HG03457 (cell line): ENCODE measurements at regions not wholly inside any gene's neighbourhood (a gene's known extent, or its start where the extent isn't known, plus 50 kb on each side); places are given as distances from the start of the nearest gene placed in this dataset.
A peak's percentile ranks its signal among the peaks of the same experiment; 100 is the strongest.
"Not testable (repeated sequence)": the region's sequence is repeated elsewhere in the genome, so short reads cannot be mapped to it uniquely, and the experiment has no call there.

ENCODE experiments used
- ATAC-seq: cut with Tn5 transposase; IDR thresholded peaks from one replicate; pipeline ENCODE4 v1.9.1; 2021; ENCODE audit warnings: moderate number of reproducible peaks; ENCODE audit not compliant: unreplicated experiment

DNA sequence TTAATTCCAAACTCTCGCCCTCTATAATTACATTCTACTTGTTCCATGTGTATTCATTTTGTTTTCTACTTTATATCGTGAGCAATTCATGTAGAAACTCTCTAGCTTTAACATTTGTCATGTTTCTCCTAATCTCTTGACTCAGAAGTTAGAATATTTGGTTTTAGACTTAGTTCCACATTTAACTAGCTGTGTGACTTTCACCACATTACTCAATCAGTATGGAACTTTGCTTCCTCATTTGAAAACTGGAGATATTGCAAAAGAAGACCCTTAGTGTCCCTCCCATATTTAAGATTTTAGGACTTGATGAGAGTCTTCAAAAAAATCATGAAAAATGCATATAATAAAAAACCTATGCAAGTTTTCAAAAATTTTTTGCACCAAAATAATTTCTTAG is 447.5 kb downstream of the GXYLT1 start:
- ATAC-seq, result no peak

DNA sequence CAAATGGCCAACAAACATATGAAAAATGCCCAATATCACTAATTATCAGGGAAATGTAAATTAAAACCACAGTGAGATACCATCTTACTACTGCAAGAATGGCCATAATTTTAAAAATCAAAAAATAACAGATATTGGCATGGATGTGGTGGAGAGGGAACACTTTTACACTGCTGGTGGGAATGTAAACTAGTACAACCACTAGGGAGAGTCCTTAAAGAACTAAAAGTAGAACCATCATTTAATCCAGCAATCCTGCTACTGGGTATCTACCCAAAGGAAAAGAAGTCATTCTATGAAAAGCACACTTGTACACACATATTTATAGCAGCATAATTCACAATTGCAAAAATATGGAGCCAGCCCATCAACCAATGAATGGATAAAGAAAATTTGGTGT is 459.7 kb downstream of the GXYLT1 start:
- no peak for ATAC-seq

DNA sequence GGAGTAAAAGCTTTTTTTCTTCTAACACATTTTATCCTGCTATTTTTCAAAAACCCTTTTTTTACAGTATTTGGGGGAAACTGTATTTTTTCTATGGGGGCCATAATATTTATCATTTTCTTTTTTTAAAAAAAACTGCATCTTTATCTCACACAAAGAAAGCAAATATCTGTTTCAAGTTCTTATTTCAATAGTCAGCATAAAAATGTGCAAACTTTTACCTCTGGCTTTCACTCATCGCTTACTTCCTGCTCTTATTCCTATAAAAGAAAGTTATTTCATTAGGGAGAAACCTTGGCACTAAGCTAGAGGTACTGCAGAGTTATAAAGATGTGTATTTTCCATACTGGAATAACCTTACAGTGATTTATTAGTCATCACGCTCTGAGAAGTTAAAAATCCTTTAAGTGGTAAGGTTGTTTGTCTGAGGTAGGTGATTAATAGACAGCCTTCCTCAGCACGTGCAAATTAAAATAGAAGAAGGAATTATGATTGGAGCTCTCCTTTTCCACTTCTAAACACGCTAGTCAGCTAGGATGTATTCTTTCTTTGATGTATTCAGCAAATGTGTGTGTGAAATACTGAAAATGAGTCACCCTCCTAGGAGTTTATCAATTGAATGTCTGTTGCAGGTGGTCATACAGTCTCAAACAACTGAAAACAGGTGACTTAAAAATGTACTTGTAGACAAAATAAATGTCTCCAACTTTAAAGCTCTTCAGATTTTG is 461.0 kb downstream of the GXYLT1 start:
- ATAC-seq, result no peak

DNA sequence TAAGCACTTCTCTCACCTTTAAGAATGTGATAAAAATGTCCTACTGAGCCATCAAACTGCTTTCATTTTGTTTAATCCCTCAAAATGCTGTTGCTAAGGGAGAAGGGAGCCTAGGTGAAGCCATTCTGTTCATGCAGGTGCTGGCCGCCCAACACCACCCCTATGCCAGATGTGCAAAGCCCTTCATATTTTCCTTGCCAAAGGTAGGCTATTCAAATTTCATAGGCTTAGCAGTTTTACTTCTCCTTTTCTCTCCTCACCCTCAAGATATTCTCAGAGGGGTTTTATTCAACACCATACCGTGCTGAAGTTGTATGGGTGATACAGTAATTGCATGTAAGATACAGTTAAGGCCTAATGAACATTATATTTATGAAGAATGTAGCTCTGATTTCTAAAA is 461.7 kb downstream of the GXYLT1 start:
- peak; percentile 61 for ATAC-seq

DNA sequence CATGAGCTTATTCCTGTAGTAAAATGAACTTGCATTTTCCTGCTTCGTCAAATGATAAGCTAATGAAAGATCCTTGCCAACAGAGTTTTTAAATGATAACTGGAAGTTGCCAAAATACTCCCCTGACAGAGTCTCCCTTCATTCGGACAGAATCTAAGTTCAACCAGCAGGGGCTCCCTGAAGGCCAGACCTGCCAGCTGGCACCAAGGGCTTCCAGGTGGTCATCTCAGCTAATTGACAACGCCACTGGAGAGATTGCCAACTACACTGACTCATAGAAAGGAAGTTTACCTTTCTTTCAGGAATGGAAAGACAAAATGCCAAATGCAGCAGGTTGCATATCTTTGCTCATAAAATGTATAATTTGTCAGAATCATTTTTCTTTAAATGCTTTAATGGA is 462.8 kb downstream of the GXYLT1 start:
- no peak for ATAC-seq

DNA sequence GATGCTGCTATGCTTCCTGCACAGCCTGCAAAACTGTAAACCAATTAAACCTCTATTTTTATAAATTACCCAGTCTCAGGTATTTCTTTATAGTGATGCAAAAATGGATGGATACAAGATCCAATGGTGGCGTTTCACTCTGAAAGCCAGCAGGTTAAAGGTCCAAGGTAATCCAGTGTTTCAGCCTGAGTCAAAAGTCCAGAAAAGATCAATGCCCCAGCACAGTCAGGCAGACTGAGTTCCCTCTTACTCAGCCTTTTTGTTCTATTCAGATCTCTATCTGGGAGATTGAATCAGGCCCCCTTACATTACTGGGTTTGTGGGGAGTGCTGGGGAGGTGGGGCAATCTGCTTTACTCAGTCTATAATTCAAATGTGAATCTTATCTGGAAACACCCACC is 464.5 kb downstream of the GXYLT1 start:
- no peak for ATAC-seq

DNA sequence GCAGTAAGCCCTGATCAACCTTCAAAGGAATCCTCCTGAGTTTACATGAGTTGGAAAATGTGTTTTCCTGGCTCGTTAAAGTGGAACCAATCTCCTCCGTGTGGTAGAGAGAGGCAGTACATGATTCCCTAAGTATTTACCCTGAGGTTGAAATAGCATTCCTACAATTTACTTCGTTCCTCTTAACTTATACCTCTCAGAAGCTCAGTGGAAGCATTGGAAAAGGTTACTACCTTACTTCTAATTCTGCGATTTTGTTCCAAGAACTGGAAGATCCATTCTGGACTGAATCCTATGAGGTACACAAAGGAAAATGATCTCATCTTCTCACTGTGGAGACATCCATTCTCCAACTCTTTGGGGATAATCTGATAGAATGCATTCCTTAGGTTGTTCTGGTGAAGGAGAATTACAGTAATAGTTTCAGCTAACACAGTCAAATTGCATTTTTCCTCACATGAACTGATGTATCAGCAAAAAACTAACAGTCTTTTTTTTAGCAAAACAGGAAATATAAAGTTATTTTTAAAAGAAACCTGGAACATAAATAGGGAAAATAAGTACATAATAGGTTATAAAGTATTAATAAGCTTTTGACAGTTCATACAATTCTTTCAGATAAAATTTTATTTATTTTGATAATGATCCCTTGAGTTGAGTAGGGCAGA is 475.6 kb downstream of the PDZRN4 start:
- no peak for ATAC-seq

DNA sequence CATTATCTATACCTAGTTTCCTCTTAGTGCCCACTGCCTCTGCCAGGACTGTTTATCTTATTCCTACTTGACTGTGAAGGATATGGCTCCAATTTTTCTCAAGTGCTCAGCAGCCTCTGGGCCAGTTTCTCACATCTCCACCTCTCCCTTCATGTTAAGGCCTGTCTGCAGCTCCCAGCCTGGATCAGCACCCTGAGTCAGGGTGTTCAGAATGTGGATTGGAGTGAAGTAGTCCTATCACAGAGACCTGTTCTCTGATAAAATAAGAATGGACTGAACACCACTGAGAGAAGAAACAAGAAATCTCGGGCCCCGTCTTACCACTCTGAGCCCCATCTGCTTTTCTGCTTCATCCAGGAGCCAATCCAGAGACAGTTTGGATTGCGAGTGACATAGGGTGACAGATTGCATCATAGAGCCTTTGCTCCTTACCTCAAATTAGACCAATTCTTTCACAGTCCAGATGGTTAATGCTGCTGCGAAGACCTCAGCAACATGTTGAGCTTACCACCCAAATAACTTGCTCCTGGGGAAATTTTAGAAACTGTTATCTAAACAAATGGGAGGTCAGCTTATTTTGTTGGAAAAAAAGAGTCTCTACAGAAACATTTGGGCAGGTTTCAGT is 473.1 kb downstream of the PDZRN4 start:
- no peak for ATAC-seq

DNA sequence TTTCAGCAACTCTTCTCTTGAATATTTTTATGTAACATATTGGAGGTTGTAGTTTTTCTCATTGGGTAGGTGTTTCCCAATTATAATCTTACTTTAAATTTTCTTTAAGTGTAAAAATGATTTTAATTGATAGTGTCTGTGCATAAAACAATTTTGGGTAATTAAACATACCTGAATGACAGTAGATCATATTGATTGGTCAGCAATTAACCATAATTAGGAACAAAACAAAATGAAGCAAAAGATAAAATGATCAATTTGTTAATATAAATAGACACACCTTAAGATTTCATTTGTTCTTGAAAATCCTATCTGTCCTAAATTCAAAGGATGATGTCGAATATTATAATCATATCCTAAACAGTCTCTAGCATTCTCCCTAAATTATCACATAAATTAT is 468.3 kb downstream of the PDZRN4 start:
- ATAC-seq, result no peak

DNA sequence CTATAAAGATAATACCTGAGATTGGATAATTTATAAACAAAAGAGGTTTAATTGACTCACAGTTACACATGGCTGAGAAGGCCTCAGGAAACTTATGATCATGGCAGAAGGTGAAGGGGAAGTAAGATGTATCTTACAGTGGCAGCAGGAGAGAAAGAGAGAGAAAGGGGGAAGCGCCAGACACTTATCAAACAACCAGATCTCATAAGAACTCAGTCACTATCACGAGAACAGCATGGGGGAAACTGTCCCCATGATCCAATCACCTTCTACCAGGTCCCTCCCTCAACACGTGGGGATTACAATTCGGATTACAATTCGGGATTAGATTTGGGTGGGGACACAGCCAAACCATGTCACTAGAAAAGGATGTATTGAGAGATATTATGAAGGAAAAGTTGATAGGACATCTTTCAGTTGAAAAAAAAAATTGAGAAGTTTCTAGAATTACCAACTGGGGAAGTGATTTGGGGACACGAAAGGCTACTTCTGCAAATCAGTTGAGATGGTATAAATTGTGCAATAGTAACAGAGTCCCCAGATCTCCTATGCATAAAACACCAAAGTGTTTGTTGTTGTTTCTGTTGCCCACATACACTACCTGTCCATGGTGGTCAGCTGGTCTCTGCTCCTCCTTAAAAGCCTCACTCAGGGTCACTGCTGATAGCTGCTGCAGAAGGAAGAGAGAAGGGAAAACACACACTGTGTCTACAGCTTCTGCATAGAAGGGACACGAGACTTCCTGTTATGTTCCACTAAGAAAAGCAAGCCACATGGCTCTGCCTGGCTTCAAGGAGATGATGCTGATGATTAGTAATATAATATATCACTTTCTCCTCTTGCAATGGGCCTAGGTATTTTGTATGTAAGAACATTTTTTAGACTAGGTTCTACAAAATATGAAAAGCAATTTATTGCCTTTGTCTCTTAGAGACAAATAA is 465.5 kb downstream of the PDZRN4 start:
- no peak for ATAC-seq

DNA sequence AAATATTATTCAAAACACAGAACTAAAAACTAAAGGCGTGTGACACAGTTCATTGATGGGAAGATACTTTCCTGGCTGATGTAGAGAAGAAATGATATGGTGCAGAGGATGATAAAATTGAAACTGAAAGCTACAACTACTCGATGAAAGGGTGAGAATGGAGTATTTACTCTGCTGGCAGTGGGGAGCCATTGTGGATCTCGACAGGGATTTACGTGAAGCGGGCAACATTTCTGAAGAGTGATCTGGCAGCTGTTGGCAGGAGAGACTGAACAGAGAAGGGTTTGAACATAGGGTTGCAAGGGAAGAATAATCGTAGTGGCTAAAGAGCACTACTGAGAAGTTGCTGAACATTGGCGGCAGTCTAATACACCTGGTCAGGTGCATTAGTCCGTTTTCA is 464.9 kb downstream of the PDZRN4 start:
- ATAC-seq, result no peak

DNA sequence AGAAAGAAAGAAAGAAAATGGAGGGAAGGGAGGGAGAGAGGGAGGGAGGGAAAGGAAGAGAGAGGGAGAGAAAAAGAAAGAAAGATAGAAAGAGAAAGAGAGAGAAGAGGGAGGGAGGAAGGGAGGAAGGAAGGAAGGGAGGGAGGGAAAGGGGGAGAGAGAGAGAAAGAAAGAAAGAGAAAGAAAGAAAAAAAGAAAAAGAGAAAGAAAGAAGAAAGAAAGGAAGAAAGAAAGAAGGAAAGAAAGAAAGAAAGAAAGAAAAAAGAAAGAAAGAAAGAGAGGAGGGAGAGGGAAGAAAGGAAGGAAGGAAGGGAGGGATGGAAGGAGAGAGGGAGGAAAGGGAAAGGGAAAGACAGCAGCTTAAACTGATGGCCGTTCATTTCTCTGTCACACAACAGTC is 457.5 kb downstream of the PDZRN4 start:
- ATAC-seq, result no peak

DNA sequence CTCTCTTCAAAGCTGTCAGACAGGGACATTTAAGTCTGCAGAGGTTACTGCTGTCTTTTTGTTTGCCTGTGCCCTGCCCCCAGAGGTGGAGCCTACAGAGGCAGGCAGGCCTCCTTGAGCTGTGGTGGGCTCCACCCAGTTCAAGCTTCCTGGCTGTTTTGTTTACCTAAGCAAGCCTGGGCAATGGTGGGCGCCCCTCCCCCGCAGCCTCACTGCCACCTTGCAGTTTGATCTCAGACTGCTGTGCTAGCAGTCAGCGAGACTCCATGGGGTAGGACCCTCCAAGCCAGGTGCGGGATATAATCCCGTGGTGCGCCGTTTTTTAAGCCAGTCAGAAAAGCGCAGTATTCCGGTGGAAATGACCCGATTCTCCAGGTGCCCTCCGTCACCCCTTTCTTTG is 454.7 kb downstream of the PDZRN4 start:
- ATAC-seq, result not testable (repeated sequence)

DNA sequence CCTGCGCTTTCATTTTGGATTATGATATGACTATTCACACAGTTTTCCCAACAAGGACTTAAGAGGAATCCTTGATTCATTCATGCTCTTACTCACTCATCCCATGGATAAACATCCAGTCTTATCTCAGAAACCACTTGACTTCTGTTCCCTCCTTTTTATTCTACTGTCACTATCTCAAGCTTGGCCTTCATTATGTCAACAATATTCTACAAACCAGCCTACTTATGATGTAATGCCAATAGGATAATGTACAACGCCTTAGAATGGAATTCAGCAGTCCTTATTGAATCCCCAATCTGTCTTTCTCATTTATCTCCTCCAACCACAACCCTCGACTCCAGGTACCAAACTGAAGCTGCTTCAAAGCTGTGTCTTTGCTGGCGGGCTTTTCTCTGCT is 448.5 kb downstream of the PDZRN4 start:
- ATAC-seq, result no peak

DNA sequence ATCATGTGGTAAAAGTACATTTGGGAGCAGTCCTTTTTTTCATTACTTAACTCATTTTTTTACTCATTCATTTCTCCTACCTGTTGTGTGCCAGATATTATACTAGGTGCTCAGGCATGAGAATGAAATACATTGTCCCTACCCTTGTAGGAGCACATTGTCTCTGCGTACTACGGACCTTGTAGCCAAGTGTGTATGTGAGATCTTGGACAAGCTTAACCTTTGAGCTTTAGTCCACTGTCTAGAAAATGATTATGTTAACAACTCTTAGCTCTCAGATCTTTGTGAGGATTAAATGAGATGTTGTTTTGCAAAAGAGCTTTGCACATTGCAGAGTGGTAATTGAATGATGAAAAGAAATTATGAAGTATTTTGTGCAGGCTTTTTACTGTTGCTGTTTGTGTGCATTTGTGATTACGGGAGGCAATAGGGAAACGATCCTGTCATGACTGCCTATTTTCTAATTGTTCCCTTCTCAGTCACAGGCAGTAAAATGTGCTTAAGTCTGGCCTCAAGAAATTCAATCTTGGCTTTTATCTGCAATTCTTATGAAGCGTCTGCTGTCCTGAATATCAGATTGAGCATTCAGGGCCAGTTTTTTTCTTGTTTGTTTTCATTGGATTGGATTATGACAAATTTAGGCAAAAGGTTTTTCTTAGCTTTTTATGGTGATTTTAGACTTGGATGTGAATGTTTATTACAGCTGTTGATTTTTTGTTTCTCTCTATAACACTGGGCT is 447.7 kb downstream of the PDZRN4 start:
- no peak for ATAC-seq

DNA sequence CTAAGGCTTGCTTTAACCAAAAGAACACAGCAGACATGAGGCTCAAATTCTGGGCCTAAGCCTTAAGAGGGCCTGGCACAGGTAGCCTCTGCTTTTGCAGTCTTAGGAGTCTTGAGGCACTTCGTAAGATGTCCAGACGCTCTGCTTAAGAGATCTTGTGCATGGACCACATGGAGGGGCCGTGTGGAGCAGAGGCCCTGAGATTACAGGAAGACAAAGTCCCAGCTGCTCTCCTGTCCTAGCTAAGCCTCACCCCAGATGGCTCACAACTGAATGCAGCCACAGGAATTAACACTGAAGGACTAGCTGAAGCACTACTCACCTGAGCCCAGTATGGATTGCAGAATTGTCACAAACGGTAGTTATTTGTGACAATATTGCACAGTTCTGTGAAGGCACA is 446.0 kb downstream of the PDZRN4 start:
- no peak for ATAC-seq

DNA sequence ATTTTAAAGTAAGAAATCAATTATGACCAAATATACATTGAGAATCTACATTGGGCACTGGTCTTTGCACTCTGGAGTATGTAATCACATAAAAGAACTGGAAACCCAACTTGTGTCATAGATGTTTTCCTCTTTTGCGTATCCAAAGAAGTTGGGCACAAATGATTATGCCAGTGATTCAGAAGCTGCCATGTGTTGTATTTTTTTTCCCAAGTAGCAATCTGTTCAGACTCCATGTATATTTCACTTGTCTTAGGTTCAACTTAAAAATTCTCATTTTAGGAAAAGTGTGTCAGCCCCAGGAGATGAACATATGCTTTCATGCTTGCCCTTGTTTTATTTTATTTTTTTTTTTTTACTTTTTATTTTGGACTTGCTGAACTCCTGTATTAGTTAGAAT is 441.5 kb downstream of the PDZRN4 start:
- no peak for ATAC-seq

DNA sequence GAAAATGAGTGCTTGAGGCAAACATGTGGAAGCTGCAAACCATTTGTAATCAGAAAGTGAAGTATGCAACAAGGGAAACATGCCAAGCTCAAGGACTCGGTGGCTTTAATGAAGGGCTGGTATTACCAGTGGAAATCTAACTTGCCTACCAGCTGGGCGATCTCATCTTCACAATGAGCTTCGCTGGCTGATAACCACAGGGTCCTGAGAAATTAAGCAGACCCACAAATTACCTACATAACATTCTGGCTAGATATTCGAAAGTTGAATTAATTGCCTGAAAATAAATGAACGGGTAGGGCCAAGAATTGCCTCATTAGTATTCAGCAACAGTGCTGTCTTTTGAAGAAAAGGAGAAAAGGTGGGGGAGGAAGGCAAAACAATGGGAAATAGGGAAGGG is 439.4 kb downstream of the PDZRN4 start:
- no peak for ATAC-seq

DNA sequence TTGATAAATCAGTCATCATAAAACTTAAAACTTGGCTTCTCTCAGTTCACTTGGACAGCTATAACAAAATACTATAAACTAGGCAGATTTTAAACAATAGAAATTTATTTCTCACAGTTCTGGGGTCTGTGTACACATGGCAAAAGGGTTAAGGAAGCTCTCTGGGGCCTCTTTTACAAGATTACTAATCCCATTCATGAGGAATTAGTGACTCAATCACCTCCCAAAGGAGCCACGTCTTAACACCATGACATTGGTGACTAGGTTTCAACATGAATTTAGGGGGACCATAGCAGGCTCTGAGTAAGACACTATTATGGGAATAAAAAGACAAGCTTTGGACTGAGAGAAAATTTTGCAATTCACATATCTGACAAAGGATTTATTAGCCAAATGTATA is 436.5 kb downstream of the PDZRN4 start:
- ATAC-seq, result no peak
